ENCODE measurements at regions not wholly inside any gene's neighbourhood (a gene's known extent, or its start where the extent isn't known, plus 50 kb on each side); places are given as distances from the start of the nearest gene placed in this dataset.

GRCh38 chr13:64223016-64223415 lies 2807.4 kb upstream of the PCDH20 start:
- no peaks in the 10 kb centered on the region for H3K9me1 ChIP-seq (ENCODE audit: insufficient read depth, low read length)
- H4K8ac ChIP-seq (ENCODE audit: low read depth in 2 of 2, low read length in 2 of 2) = no peak overlapping the region
- H3K27ac ChIP-seq (ENCODE audit: insufficient read depth, low read length) = no peak overlapping the region
- H3K9me3 ChIP-seq (ENCODE audit: control insufficient read depth, insufficient read depth, low read length) = no peaks in the 10 kb centered on the region
- H3K4me2 ChIP-seq (ENCODE audit: low read depth, low read length) = no peak overlapping the region
- no peaks in the 10 kb centered on the region for H3K27me3 ChIP-seq (ENCODE audit: control insufficient read depth, insufficient read depth, low read length)
- no CpG with 5 or more reads among the region's 3 CpGs for WGBS, 2 experiments (ENCODE audit: extremely low coverage in 2 of 2, insufficient read length in 1 of 2)
- H3K23ac ChIP-seq (ENCODE audit: low read depth, low read length) = no peak overlapping the region
- no peak overlapping the region for H2BK20ac ChIP-seq (ENCODE audit: low read depth, low read length)
- no peak overlapping the region for H3K4ac ChIP-seq (ENCODE audit: low read depth, low read length)
- no peak overlapping the region for H3K4me3 ChIP-seq (ENCODE audit: insufficient read depth, low read depth, low read length)
- H3K56ac ChIP-seq (ENCODE audit: extremely low read depth, insufficient read depth, low read length) = no peak overlapping the region
- no peak overlapping the region for H2BK15ac ChIP-seq (ENCODE audit: low read depth, low read length)
- H3K79me1 ChIP-seq (ENCODE audit: low read depth in 1 of 2, low read length in 2 of 2) = no peaks in the 10 kb centered on the region
- in situ Hi-C loops (cut with MboI; ENCODE audit: low sequenced_read_pairs) = no loop called here
- H3K36me3 ChIP-seq (ENCODE audit: control insufficient read depth, insufficient read depth, low read length) = no peaks in the 10 kb centered on the region
- dilution Hi-C loops (cut with HindIII; ENCODE audit: low sequenced_read_pairs, unreplicated experiment) = no loop called here
- H3K14ac ChIP-seq (replicated peaks; ENCODE audit: low read depth, low read length) = no peak overlapping the region
- DNase-seq (no peak), ATAC-seq (ENCODE audit: low read depth) (no peak)
- H4K20me1 ChIP-seq (ENCODE audit: insufficient read depth, low read length) = no peaks in the 10 kb centered on the region
- H3K18ac ChIP-seq (ENCODE audit: low read depth, low read length) = no peak overlapping the region
- H2AK5ac ChIP-seq (ENCODE audit: low read depth, low read length) = no peak overlapping the region
- H2AK9ac ChIP-seq (replicated peaks; ENCODE audit: low read depth, low read length, poor library complexity) = no peak overlapping the region
- no peaks in the 10 kb centered on the region for H3K4me1 ChIP-seq (ENCODE audit: control insufficient read depth, insufficient read depth, low read length)
- H4K91ac ChIP-seq (ENCODE audit: insufficient read depth, low read depth, low read length) = no peak overlapping the region
- H2BK5ac ChIP-seq (ENCODE audit: low read depth, low read length, poor library complexity, severe bottlenecking) = no peak overlapping the region
- intact Hi-C loops (cut with micrococcal nuclease) = no loop called here
- TF ChIP-seq RCOR1 (IDR thresholded peaks at IDR 0.05; ENCODE audit: insufficient replicate concordance, low read length) = no peak
- no peak for TF ChIP-seq POLR2A (IDR thresholded peaks at IDR 0.05; ENCODE audit: low read depth, low read length)
- no peak for TF ChIP-seq USF2 (IDR thresholded peaks at IDR 0.05; ENCODE audit: low read depth, low read length)
- ChIA-PET POLR2A (ENCODE audit: unreplicated experiment) (no interaction called here), CTCF (no interaction called here)
- no TSS peak for BruUV-seq (replicated peaks)
- no peak overlapping the region for H4K5ac ChIP-seq (ENCODE audit: low read depth, low read length)
- no peak overlapping the region for H3K9ac ChIP-seq (ENCODE audit: low read depth, low read length)
- no peak overlapping the region for H2BK120ac ChIP-seq (ENCODE audit: low read depth, low read length)
- H2AFZ ChIP-seq (replicated peaks; ENCODE audit: low read length, poor library complexity) = no peak overlapping the region
